ENCODE measurements at regions not wholly inside any gene's neighbourhood (a gene's known extent, or its start where the extent isn't known, plus 50 kb on each side); places are given as distances from the start of the nearest gene placed in this dataset.

- no peak overlapping the region for H3K4me3 ChIP-seq (ENCODE audit: low read length)
- TF ChIP-seq CTCF (IDR thresholded peaks at IDR 0.05; ENCODE audit: insufficient read depth, low read depth, low read length, missing control alignments): no peak
- no peak for DNase-seq (ENCODE audit: low read depth)
These were observed 75.0 kb upstream of the WNT7A start for GRCh38 chr3:13954741-13955483.

- TF ChIP-seq CTCF (IDR thresholded peaks at IDR 0.05; ENCODE audit: insufficient read depth, low read depth, low read length, missing control alignments): no peak
- no peak for DNase-seq (ENCODE audit: low read depth)
- no peak overlapping the region for H3K4me3 ChIP-seq (ENCODE audit: low read length)
These were observed 74.4 kb upstream of the WNT7A start for GRCh38 chr3:13954266-13954665.

GRCh38 chr3:13951184-13951583, 71.3 kb upstream of the WNT7A start:
- DNase-seq (ENCODE audit: low read depth): no peak

GRCh38 chr3:13950042-13950441, 70.2 kb upstream of the WNT7A start:
- DNase-seq (ENCODE audit: low read depth): no peak
- no peak overlapping the region for H3K4me3 ChIP-seq (ENCODE audit: low read length)
- TF ChIP-seq CTCF (IDR thresholded peaks at IDR 0.05; ENCODE audit: insufficient read depth, low read depth, low read length, missing control alignments): no peak

More at GRCh38 chr3:13951184-13951583, 71.3 kb upstream of the WNT7A start:
- TF ChIP-seq CTCF (IDR thresholded peaks at IDR 0.05; ENCODE audit: insufficient read depth, low read depth, low read length, missing control alignments): no peak
- no peak overlapping the region for H3K4me3 ChIP-seq (ENCODE audit: low read length)

- no peak for TF ChIP-seq CTCF (IDR thresholded peaks at IDR 0.05; ENCODE audit: insufficient read depth, low read depth, low read length, missing control alignments)
- DNase-seq (ENCODE audit: low read depth): no peak
- no peak overlapping the region for H3K4me3 ChIP-seq (ENCODE audit: low read length)
These were observed 68.0 kb upstream of the WNT7A start for GRCh38 chr3:13947912-13948311.

- no peak for DNase-seq (ENCODE audit: low read depth)
- no peak overlapping the region for H3K4me3 ChIP-seq (ENCODE audit: low read length)
- no peak for TF ChIP-seq CTCF (IDR thresholded peaks at IDR 0.05; ENCODE audit: insufficient read depth, low read depth, low read length, missing control alignments)
These were observed 59.3 kb upstream of the WNT7A start for GRCh38 chr3:13939206-13939605.

GRCh38 chr3:13937131-13937530, 57.3 kb upstream of the WNT7A start:
- TF ChIP-seq CTCF (IDR thresholded peaks at IDR 0.05; ENCODE audit: insufficient read depth, low read depth, low read length, missing control alignments): no peak
- no peak for DNase-seq (ENCODE audit: low read depth)
- no peak overlapping the region for H3K4me3 ChIP-seq (ENCODE audit: low read length)
